Bronchial epithelial cell (primary cell): ENCODE measurements at regions not wholly inside any gene's neighbourhood (a gene's known extent, or its start where the extent isn't known, plus 50 kb on each side); places are given as distances from the start of the nearest gene placed in this dataset.

Experiments used
- DNase-seq: peaks from one replicate; pipeline ENCODE4 v3.0.0-alpha.2; 2010; ENCODE audit warnings: low read depth
- FAIRE-seq: peaks from 2 replicates; lab custom pipeline; 2011; peaks lifted over from hg19 to GRCh38; lab: Jason Lieb, UNC
- H3K27me3 ChIP-seq: 2 replicates; pipeline ENCODE4 v1.5.1; 2011; ENCODE audit warnings: low read length; ENCODE audit not compliant: control insufficient read depth, insufficient read depth
- H3K36me3 ChIP-seq: 2 replicates; pipeline ENCODE4 v1.5.1; 2011; ENCODE audit warnings: low read length; ENCODE audit not compliant: control insufficient read depth, insufficient read depth
- H3K4me3 ChIP-seq: 2 replicates; pipeline ENCODE4 v1.5.1; 2011; ENCODE audit warnings: mild to moderate bottlenecking, low read depth, low read length, control low read depth
- CTCF ChIP-seq: IDR thresholded peaks from 2 replicates; pipeline ENCODE4 v1.5.1; 2011; ENCODE audit warnings: mild to moderate bottlenecking, moderate library complexity, low read length, control low read depth, inconsistent platforms; ENCODE audit not compliant: insufficient read depth, severe bottlenecking

GRCh38 chr3:18720543-18720942 is 295.4 kb upstream of the SATB1 start:
- H3K36me3 ChIP-seq, result no peaks in the 10 kb centered on the region
- DNase-seq (no peak), FAIRE-seq (no peak)
- no peak for TF ChIP-seq CTCF
- H3K27me3 ChIP-seq, result no peaks in the 10 kb centered on the region
- no peak overlapping the region for H3K4me3 ChIP-seq

GRCh38 chr3:18717598-18717997 is 292.5 kb upstream of the SATB1 start:
- Histone ChIP-seq H3K4me3 (no peak overlapping the region), H3K36me3 (no peaks in the 10 kb centered on the region), H3K27me3 (no peaks in the 10 kb centered on the region)
- DNase-seq (no peak), FAIRE-seq (no peak)
- TF ChIP-seq CTCF, result no peak

GRCh38 chr3:18716821-18717220 is 291.7 kb upstream of the SATB1 start:
- Histone ChIP-seq H3K36me3 (no peaks in the 10 kb centered on the region), H3K4me3 (no peak overlapping the region), H3K27me3 (no peaks in the 10 kb centered on the region)
- FAIRE-seq (no peak), DNase-seq (peak; percentile 5)
- no peak for TF ChIP-seq CTCF

- no peak for FAIRE-seq
Measured at GRCh38 chr3:18716101-18716500, 291.0 kb upstream of the SATB1 start.

GRCh38 chr3:18715208-18715607 is 290.1 kb upstream of the SATB1 start:
- FAIRE-seq, result no peak
- DNase-seq, result no peak
- H3K36me3 ChIP-seq, result no peaks in the 10 kb centered on the region
- no peak for TF ChIP-seq CTCF
- H3K27me3 ChIP-seq, result no peaks in the 10 kb centered on the region
- no peak overlapping the region for H3K4me3 ChIP-seq

More at GRCh38 chr3:18716101-18716500, 291.0 kb upstream of the SATB1 start:
- no peaks in the 10 kb centered on the region for H3K27me3 ChIP-seq
- TF ChIP-seq CTCF, result no peak
- no peak for DNase-seq
- no peaks in the 10 kb centered on the region for H3K36me3 ChIP-seq
- no peak overlapping the region for H3K4me3 ChIP-seq

- DNase-seq (no peak), FAIRE-seq (no peak)
- Histone ChIP-seq H3K36me3 (no peaks in the 10 kb centered on the region), H3K4me3 (no peak overlapping the region), H3K27me3 (no peaks in the 10 kb centered on the region)
- no peak for TF ChIP-seq CTCF
Measured at GRCh38 chr3:18713577-18713951, 288.4 kb upstream of the SATB1 start.
